Breast epithelium (tissue), 3 donors: ENCODE measurements at regions not wholly inside any gene's neighbourhood (a gene's known extent, or its start where the extent isn't known, plus 50 kb on each side); places are given as distances from the start of the nearest gene placed in this dataset.

Source experiments
- CTCF ChIP-seq, 3 donors: fragments of 450-650 bp; IDR thresholded peaks; one replicate each; pipeline ENCODE4 v1.5.1; 2016 to 2017; ENCODE audit warnings: antibody characterized with exemption in 3 of 3, mild to moderate bottlenecking in 3 of 3, moderate library complexity in 3 of 3
- POLR2A ChIP-seq: fragments of 450-650 bp; IDR thresholded peaks from one replicate; pipeline ENCODE4 v1.6.1; 2016; ENCODE audit warnings: antibody characterized with exemption, mild to moderate bottlenecking, moderate library complexity
- POLR2AphosphoS5 ChIP-seq, 3 donors: sonication (generic); formaldehyde crosslinking; IDR thresholded peaks; one replicate each; pipeline ENCODE4 v1.6.1; 2017; ENCODE audit warnings: antibody characterized with exemption in 3 of 3

GRCh38 chr4:187276736-187277408 lies 553.2 kb upstream of the FAT1 start:
- TF ChIP-seq POLR2A (no peak), CTCF (IDR thresholded peaks at IDR 0.05) (no peak), POLR2AphosphoS5 (IDR thresholded peaks at IDR 0.05) (no peak)
